HG02623 (cell line): ENCODE measurements at regions not wholly inside any gene's neighbourhood (a gene's known extent, or its start where the extent isn't known, plus 50 kb on each side); places are given as distances from the start of the nearest gene placed in this dataset.

Experiments used
- ATAC-seq: cut with Tn5 transposase; IDR thresholded peaks from one replicate; pipeline ENCODE4 v1.9.1; 2021; ENCODE audit warnings: moderate library complexity; ENCODE audit not compliant: unreplicated experiment

DNA sequence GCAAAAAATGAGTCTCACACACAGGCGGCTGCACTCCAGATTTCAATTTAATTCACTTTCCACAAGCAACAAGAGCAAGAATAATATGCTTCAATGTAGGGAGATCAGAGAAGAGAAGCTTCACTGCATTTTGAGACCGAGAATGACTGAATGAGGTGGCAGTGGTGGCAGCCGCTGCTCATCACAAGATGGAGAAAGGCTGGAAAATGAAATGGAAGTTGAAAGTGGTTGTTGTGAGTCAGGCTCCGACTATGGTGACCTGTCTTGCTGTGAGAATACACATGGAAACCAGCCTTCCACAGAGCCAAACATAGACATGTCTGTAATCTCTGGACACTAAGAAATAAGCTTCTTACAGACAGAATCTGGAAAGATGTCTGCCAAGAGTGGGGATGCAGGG lies 499.6 kb upstream of the LRRN3 start:
- ATAC-seq = no peak

DNA sequence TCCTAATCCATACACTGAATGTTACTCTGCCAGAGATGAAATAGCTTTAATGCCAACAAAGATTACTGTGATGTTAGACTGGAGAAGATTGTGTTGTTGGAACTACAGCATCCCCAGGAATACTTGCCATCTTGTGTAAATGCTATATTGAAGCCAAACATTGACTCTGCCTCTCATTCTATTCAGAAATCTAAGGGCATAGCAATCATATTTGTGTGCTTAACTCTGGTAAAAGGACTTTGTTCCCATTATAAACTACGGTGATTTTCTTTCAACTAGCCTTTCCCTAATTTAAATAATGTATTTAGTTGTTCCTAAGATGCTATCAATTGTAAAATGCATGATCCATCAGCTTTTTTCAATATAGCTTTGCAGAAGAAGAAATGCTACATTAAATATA lies 498.4 kb upstream of the LRRN3 start:
- ATAC-seq = no peak

DNA sequence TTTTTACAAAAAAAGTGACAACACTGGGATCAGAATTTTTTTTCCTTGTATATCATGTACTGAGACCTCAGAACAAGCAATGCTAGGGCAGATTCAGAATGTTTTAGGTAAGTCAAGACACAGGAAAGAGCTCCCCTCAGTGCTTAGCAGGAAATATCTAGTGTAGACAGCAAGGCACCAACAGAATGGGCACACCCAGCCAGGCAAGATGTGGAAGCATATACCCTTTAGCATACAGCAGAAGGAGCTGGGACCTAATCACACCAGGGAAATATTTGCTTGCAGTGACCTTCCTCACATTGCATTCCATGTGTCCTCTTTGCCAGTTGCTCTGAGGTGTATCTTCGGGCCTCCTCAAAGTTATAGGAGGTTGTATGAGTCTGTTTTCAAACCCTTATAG lies 497.6 kb upstream of the LRRN3 start:
- no peak for ATAC-seq

DNA sequence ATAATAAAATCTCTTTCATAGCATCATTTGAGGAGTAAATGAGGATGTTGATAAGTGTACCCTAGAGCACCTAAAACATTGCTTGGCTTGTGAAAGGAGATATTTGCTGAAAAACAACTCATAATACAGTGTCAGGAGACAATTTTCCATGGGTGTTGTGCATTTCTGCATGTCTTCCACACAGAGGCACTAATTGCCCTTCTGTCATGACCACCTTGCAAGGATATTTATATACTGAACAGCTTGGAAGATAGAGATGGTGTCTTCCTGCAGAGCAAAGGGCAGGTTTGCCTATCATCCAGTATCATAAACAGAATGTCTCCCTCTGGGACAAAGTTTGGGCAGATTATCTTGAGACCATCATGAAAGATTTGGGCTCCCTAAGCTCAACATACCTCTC lies 495.2 kb upstream of the LRRN3 start:
- ATAC-seq = no peak

DNA sequence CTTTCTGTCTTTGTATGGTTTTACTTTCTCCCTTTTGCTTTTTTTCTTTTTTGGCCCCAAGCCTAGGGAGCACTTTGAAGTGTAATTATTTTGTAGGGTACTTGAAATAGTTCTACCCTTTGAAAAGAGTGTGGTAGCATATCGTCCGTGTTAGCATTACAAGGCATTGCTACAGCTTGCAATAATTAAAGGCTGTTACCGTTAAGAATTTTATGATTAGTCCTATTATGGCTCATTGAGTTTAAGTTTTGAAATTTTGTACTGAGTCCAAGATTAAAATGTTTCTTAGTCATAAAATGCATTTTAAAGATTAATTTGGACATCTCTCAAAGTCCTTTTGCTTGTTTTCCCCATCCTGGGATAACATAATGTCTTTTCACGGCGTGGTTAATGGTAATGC lies 490.0 kb upstream of the LRRN3 start:
- no peak for ATAC-seq

DNA sequence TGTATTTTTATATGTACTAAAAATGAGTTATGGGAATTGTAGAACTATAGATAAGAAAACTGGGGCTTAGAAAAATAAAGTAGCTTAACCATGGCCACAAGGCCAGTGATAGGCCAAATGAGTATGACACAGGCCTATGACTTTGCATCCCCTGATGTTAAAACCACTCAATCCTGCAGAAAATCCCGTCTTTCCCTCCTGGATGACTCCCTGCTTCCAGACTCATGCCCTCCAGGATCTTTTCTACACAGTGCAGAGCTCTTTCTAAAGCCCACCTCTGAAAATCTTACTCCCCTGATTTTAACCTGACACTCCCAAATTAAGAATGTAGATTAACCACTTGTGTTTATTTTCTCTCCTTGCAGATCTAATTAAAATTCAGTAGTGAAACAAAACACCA lies 489.2 kb upstream of the LRRN3 start:
- ATAC-seq = no peak

DNA sequence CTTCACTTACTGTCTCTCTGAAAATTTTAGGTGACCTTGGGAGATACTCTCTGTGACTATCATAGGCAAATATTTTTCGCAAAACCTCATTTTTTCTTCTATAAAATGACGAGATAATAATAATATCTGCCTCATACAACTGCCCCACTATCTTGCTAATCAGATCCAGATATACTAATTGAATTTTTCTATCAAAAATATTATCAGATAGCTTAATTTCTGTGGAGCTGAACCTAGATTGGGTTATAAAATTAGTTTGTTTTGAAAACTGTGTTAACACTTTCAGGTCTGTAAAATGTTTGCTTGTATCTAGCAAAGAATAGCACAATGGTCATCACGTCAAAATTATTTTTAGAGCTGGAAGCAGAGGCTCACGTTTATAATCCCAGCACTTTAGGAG lies 486.7 kb upstream of the LRRN3 start:
- ATAC-seq = no peak

DNA sequence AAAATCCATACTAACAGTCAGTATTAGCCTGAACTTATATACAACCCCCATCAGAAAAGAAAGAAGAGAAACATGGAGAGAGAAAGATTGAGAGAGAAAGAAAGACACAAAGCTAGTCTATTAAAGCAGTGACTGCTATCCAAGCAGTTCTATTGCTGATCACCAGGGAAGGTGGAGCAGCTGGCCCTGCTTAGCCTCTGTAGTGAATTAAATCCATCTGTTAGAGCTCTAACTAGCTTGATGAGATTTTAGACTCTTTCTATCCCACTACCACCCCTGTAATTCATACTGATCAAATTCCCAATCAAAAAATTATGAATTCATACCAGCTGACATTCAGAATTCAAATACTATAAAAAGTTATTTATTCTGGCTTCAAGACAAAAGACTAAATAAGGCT lies 486.0 kb upstream of the LRRN3 start:
- ATAC-seq = no peak

DNA sequence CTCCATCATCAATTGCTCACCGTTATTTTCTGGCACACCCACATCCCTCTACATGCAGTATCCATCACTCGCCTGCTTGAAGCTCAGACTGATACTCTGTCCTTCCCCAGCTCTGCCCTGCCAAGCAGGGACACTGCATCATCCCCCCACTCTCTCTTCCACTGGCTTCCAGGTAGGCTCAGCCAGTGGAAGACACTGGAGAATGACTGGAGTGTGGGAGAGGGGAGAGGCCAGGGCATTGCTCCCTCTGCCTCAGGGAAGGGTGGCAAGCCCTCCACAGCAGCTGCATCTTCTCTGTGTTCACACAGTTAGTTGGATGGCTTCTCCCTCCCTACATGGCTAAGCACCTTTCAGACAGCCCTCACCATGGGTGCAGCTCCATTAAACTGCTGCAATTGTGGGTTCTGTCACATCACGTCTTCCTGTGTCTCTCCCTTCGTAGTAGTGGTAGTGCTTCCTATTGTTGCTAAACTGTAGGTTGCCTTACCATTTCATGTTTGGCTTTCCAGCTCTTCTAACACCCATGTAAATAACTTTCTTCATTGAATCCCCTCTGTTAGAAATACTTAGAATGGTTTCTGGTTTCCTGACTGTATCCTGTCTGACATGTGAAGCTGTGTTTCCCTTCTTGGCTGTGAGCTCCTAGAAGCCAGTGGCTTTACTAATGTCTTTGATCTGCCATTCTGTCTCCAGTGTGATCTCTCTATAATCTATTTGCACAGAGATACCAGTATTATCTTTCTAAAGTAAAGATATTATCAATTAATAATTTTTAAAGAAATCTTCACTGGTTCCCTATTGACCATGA lies 483.7 kb upstream of the LRRN3 start:
- no peak for ATAC-seq

DNA sequence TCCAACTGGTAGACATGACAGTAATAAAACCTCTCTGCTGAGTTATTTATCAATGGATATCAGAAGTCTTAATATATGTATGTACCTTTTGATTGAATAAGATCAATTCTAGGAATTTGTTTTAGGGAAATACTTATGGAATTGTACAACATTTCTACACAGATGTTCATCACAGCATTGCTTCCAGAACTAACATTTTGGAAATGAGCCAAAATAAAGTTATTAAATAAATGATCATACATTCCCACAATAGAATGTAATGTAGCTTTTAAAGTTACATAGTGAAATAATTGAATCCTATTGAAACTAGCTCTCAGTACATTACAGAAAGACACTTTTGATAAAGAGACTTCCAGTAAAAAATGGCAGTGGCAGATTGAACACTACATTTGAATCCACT lies 481.6 kb upstream of the LRRN3 start:
- ATAC-seq = no peak

DNA sequence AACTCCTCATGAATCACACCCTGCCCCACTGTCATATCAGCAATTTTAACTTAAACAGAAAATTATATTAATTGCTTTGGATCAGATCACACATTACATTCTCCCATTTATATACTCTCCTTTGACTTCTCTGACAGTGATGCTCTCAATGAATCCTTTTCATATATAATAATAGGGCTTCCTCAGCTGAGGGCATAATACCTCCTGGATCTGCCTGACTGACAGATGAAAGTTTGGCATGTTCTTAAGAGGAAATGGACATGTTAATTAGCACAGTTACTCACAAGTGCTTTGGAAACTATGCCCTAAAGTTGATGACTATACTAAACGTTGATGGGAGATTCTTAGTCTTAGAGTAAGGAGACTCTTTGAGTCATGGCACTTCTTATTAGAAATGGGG lies 478.2 kb upstream of the LRRN3 start:
- no peak for ATAC-seq
